NT2/D1 (cell line): ENCODE measurements at regions not wholly inside any gene's neighbourhood (a gene's known extent, or its start where the extent isn't known, plus 50 kb on each side); places are given as distances from the start of the nearest gene placed in this dataset.
"Not testable (repeated sequence)": the region's sequence is repeated elsewhere in the genome, so short reads cannot be mapped to it uniquely, and the experiment has no call there.

Experiments
- DNase-seq: peaks from one replicate; pipeline ENCODE4 v3.0.0-alpha.2; 2011; ENCODE audit warnings: low read depth, low spot score
- H3K27me3 ChIP-seq: 2 replicates; pipeline ENCODE4 v1.6.0; 2011; ENCODE audit warnings: mild to moderate bottlenecking; ENCODE audit not compliant: insufficient read length, insufficient read depth
- H3K36me3 ChIP-seq: 2 replicates; pipeline ENCODE4 v1.6.1; 2011; ENCODE audit warnings: mild to moderate bottlenecking, low read length, mixed read lengths; ENCODE audit not compliant: insufficient read depth, insufficient read length
- H3K4me1 ChIP-seq: 2 replicates; pipeline ENCODE4 v1.5.1; 2011; ENCODE audit not compliant: insufficient read depth, insufficient read length
- H3K4me3 ChIP-seq: 2 replicates; pipeline ENCODE4 v1.5.1; 2011; ENCODE audit warnings: low read depth; ENCODE audit not compliant: insufficient read length
- H3K9ac ChIP-seq: 2 replicates; pipeline ENCODE4 v1.6.0; 2011; ENCODE audit warnings: low read depth; ENCODE audit not compliant: insufficient read length
- H3K9me3 ChIP-seq: 2 replicates; pipeline ENCODE4 v1.5.1; 2011; ENCODE audit warnings: mild to moderate bottlenecking, low read length; ENCODE audit not compliant: insufficient read depth
- SUZ12 ChIP-seq: IDR thresholded peaks from 2 replicates; pipeline ENCODE4 v1.6.1; 2011; ENCODE audit not compliant: insufficient read length, insufficient read depth; ENCODE audit errors: extremely low read depth
- YY1 ChIP-seq: IDR thresholded peaks from 2 replicates; pipeline ENCODE4 v1.6.1; 2011; ENCODE audit not compliant: insufficient read length, insufficient read depth
- ZNF274 ChIP-seq: IDR thresholded peaks from 2 replicates; pipeline ENCODE4 v1.6.1; 2011; ENCODE audit warnings: mild to moderate bottlenecking, low read depth, low read length

- no peak overlapping the region for H3K9ac ChIP-seq
- TF ChIP-seq SUZ12 (no peak), YY1 (no peak), ZNF274 (no peak)
- no peaks in the 10 kb centered on the region for H3K36me3 ChIP-seq
- no peaks in the 10 kb centered on the region for H3K9me3 ChIP-seq
- DNase-seq, result no peak
- H3K27me3 ChIP-seq, result no peaks in the 10 kb centered on the region
- H3K4me3 ChIP-seq, result no peak overlapping the region
- H3K4me1 ChIP-seq, result peaks cover 8% of the 10 kb centered on the region
Measured at GRCh38 chr22:48718818-48719500, 1108.7 kb downstream of the BRD1 start.

DNA sequence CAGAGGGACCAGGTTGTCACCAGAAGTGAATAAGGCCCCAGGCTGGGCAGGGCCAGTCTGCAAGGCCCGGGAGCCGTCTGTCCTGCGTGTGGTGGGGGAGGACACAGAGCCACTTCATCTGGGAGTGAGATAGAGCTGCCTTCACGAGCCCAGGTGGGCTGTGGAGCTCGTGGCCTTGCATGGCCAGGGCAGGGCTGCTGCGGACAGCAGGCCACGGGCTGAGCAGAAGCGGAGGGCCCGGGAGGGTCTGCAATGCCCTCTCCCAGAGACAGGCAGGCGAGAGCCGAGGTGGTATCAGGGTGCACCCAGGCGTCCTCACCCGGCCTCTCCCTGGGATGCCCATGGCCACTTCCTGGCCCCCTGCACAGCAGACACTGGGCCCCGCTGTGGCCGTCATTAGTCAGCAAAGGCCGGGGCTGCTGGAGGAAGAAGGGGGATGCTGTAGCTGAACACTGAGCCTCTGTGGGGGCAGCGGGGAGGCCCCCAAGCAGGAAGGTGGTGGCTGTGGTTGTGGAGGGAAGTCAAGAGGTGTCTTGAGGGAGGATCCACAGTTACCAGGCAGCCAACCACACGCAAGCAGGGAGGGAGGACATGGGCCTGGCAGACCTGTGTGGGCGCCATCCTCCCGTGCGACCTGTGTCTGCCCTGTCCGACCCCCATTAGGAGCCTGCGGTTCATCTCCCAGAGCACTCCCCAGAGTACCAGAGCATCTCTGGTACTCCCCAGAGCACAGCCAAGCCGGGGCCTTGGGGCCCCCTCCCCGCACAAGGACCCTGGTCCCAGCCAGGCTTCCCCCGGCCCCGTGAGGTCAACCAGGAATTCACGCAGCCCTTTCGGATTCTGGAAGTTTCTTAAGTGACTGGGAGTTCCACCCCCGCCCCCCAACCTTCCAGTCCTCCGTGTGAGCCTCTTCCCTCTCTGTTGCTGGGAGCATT is 1109.5 kb downstream of the BRD1 start:
- TF ChIP-seq SUZ12, result no peak
- no peak for TF ChIP-seq ZNF274
- DNase-seq, result no peak
- H3K4me3 ChIP-seq, result no peak overlapping the region
- no peak overlapping the region for H3K9ac ChIP-seq
- peaks cover 8% of the 10 kb centered on the region for H3K4me1 ChIP-seq
- H3K27me3 ChIP-seq, result no peaks in the 10 kb centered on the region
- no peaks in the 10 kb centered on the region for H3K36me3 ChIP-seq
- no peaks in the 10 kb centered on the region for H3K9me3 ChIP-seq

DNA sequence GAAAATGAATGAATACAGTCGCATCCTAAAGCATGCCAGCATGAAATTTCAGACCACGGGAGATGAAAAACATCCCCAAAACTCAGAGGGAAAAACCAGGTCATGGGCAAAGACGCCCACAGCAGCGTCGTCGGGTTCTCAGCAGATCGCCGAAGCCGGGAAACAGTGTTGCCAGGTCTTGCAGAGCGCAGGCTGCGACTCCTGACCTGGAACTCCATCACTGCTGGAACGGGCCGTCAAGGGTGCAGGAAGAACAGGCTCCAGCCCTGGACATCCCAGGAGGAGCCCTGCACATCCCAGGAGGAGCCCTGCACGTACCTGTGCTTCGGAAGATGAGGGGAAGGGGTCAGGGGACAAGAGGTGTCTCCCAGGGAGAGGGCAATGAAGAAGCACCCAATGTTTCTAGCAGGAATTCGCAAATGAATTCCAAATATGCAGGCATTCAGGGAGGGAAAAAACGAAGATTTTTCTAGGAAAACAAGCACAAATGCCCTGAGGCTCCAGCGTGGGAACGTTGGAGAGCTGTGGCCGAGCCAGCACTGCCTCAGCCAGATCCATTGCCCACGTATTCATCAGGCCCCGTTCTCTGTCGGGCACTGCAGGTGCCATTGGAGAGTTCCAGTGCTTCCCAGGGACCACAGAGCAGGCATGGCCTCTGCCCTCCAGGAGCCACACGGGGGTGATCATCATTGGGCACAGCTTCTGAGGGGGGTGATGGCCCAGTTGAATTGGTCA is 1110.4 kb downstream of the BRD1 start:
- H3K9ac ChIP-seq, result no peak overlapping the region
- peaks cover 8% of the 10 kb centered on the region for H3K4me1 ChIP-seq
- no peaks in the 10 kb centered on the region for H3K36me3 ChIP-seq
- no peak for TF ChIP-seq YY1
- TF ChIP-seq SUZ12, result no peak
- no peak for TF ChIP-seq ZNF274
- H3K9me3 ChIP-seq, result no peaks in the 10 kb centered on the region
- H3K4me3 ChIP-seq, result no peak overlapping the region
- H3K27me3 ChIP-seq, result no peaks in the 10 kb centered on the region
- peak; percentile 6 for DNase-seq

GRCh38 chr22:48716154-48716553 is 1111.5 kb downstream of the BRD1 start:
- H3K4me1 ChIP-seq, H3K9ac ChIP-seq, H3K36me3 ChIP-seq, DNase-seq, H3K27me3 ChIP-seq, H3K9me3 ChIP-seq, H3K4me3 ChIP-seq: not testable (repeated sequence)

DNA sequence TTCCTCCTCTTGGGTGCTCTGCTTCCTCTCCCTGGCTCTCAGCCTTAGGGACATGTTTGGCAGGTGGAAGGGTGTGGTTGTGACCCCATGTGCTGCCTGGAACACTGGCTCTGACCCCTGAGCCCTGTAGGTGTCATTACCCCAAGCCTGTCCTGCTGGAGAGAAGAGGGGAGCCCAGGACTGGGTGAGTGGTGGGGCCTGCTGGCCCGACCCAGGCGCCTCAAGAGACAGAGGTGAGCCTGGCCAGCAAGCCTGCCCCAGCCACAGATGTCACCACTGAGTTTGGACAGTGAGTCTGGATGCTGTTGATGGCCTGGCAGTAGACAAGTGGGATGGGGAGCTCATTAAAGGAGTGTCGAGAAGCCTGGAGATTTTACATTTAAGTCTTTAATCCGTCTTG is 1112.2 kb downstream of the BRD1 start:
- no peaks in the 10 kb centered on the region for H3K9me3 ChIP-seq
- no peak for DNase-seq
- peaks cover 8% of the 10 kb centered on the region for H3K4me1 ChIP-seq
- no peaks in the 10 kb centered on the region for H3K36me3 ChIP-seq
- no peak overlapping the region for H3K4me3 ChIP-seq
- H3K27me3 ChIP-seq, result no peaks in the 10 kb centered on the region
- TF ChIP-seq YY1, result no peak
- H3K9ac ChIP-seq, result no peak overlapping the region

GRCh38 chr22:48714231-48714630 is 1113.4 kb downstream of the BRD1 start:
- TF ChIP-seq ZNF274, result no peak
- TF ChIP-seq YY1, result no peak
- TF ChIP-seq SUZ12, result no peak
- H3K4me3 ChIP-seq, result no peak overlapping the region
- H3K9me3 ChIP-seq, result no peaks in the 10 kb centered on the region
- H3K36me3 ChIP-seq, result no peaks in the 10 kb centered on the region
- no peaks in the 10 kb centered on the region for H3K27me3 ChIP-seq
- no peak overlapping the region for H3K9ac ChIP-seq
- no peak for DNase-seq
- H3K4me1 ChIP-seq, result peaks cover 8% of the 10 kb centered on the region

GRCh38 chr22:48713272-48714205 is 1114.1 kb downstream of the BRD1 start:
- no peak for DNase-seq
- no peak overlapping the region for H3K4me3 ChIP-seq
- H3K4me1 ChIP-seq, result peaks cover 6% of the 10 kb centered on the region
- no peaks in the 10 kb centered on the region for H3K9me3 ChIP-seq
- no peaks in the 10 kb centered on the region for H3K27me3 ChIP-seq
- H3K9ac ChIP-seq, result no peak overlapping the region
- no peaks in the 10 kb centered on the region for H3K36me3 ChIP-seq
- no peak for TF ChIP-seq YY1
- no peak for TF ChIP-seq SUZ12
- no peak for TF ChIP-seq ZNF274
